ENCODE measurements at regions not wholly inside any gene's neighbourhood (a gene's known extent, or its start where the extent isn't known, plus 50 kb on each side); places are given as distances from the start of the nearest gene placed in this dataset.

DNA sequence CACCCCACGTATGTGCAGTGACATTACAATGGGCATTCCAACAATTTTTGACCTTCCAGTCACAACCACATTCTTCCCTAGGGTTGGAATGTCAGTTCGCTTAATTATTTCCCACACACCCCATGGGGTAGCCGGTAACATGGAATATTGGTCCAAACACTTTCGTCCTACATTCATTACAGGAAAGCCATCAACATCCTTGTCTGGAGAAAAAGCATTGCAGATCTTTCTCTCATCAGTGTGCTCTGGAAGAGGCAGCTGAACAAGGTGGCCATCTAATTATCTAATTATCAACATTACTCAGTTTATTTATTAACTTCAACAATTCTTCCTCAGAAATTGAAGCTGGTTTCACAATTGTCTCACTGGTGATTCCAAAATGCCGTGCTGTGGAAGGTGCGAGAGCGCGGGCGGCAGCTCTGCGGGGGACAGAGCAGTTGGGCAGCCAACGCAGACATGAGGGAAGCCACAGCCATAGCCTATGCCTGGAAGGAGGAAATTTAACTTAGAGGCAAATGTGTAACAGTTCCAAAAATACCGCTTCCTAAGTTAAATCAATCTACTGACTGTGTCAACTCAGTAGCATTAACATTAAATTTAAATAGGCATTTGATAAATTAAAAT, 1158.9 kb upstream of the EPHA6 start:
- TF ChIP-seq, protein P1, sequence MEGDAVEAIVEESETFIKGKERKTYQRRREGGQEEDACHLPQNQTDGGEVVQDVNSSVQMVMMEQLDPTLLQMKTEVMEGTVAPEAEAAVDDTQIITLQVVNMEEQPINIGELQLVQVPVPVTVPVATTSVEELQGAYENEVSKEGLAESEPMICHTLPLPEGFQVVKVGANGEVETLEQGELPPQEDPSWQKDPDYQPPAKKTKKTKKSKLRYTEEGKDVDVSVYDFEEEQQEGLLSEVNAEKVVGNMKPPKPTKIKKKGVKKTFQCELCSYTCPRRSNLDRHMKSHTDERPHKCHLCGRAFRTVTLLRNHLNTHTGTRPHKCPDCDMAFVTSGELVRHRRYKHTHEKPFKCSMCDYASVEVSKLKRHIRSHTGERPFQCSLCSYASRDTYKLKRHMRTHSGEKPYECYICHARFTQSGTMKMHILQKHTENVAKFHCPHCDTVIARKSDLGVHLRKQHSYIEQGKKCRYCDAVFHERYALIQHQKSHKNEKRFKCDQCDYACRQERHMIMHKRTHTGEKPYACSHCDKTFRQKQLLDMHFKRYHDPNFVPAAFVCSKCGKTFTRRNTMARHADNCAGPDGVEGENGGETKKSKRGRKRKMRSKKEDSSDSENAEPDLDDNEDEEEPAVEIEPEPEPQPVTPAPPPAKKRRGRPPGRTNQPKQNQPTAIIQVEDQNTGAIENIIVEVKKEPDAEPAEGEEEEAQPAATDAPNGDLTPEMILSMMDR (conservative IDR thresholded peaks at IDR 0.05; ENCODE audit: low read depth, low read length) = no peak
- no peak for TF ChIP-seq EZH2 (IDR thresholded peaks at IDR 0.05; ENCODE audit: low read length, unreplicated experiment)
- no peak for TF ChIP-seq EZH2phosphoT487 (IDR thresholded peaks at IDR 0.05; ENCODE audit: borderline replicate concordance, low read length)

All from PC-3 (cell line).